ENCODE measurements at regions not wholly inside any gene's neighbourhood (a gene's known extent, or its start where the extent isn't known, plus 50 kb on each side); places are given as distances from the start of the nearest gene placed in this dataset.
"Not testable (repeated sequence)": the region's sequence is repeated elsewhere in the genome, so short reads cannot be mapped to it uniquely, and the experiment has no call there.

- no peak for DNase-seq
Measured at GRCh38 chr7:56206420-56206819, 90.2 kb upstream of the NUPR2 start.

GRCh38 chr7:56199639-56200038, 83.4 kb upstream of the NUPR2 start:
- no peak for DNase-seq

- DNase-seq, result not testable (repeated sequence)
Measured at GRCh38 chr7:56196195-56196594, 80.0 kb upstream of the NUPR2 start.

- no peak for DNase-seq
Measured at GRCh38 chr7:56188823-56189346, 72.7 kb upstream of the NUPR2 start.

GRCh38 chr7:56188376-56188775, 72.2 kb upstream of the NUPR2 start:
- no peak for DNase-seq

GRCh38 chr7:56181010-56181409, 64.8 kb upstream of the NUPR2 start:
- no peak for DNase-seq

GRCh38 chr7:56175771-56176170, 59.6 kb upstream of the NUPR2 start:
- DNase-seq, result no peak

- no peak for DNase-seq
Measured at GRCh38 chr7:56174875-56175760, 58.9 kb upstream of the NUPR2 start.

GRCh38 chr7:56174346-56174874, 58.2 kb upstream of the NUPR2 start:
- DNase-seq, result no peak
